ENCODE measurements at regions not wholly inside any gene's neighbourhood (a gene's known extent, or its start where the extent isn't known, plus 50 kb on each side); places are given as distances from the start of the nearest gene placed in this dataset.

DNA sequence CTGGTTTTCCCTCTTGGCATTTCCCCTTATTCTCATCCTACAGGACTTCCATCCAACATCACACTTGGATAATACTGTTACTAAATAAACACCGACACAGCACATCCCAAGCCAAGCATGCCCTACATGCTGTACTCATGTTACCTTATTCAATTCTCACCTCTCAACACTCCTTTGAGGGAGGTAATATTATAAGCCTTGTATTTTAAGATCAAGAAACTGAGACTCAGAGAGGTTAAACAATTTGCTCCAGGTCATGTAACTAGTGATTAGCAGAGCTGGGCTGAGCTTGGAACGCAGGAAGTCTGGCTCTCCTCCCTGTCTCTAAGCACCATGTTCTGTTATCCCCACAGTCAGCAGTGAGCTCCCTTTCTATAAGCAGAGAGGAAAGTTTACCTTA, 333.6 kb upstream of the IGFBP7 start:
- TF ChIP-seq, protein P1, sequence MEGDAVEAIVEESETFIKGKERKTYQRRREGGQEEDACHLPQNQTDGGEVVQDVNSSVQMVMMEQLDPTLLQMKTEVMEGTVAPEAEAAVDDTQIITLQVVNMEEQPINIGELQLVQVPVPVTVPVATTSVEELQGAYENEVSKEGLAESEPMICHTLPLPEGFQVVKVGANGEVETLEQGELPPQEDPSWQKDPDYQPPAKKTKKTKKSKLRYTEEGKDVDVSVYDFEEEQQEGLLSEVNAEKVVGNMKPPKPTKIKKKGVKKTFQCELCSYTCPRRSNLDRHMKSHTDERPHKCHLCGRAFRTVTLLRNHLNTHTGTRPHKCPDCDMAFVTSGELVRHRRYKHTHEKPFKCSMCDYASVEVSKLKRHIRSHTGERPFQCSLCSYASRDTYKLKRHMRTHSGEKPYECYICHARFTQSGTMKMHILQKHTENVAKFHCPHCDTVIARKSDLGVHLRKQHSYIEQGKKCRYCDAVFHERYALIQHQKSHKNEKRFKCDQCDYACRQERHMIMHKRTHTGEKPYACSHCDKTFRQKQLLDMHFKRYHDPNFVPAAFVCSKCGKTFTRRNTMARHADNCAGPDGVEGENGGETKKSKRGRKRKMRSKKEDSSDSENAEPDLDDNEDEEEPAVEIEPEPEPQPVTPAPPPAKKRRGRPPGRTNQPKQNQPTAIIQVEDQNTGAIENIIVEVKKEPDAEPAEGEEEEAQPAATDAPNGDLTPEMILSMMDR (conservative IDR thresholded peaks at IDR 0.05): no peak
- Histone ChIP-seq H4K91ac (ENCODE audit: insufficient read length, low read depth, low read length) (no peak overlapping the region), H3K18ac (ENCODE audit: insufficient read length, low read depth, low read length) (no peak overlapping the region), H3K27ac (ENCODE audit: insufficient read length, low read depth, low read length) (no peak overlapping the region), H3K23me2 (ENCODE audit: insufficient read length, low read depth, low read length, poor library complexity, severe bottlenecking) (no peaks in the 10 kb centered on the region), H3K4me2 (ENCODE audit: insufficient read depth, insufficient read length, low read length) (no peak overlapping the region), H3K79me2 (ENCODE audit: insufficient read depth, low read length) (no peaks in the 10 kb centered on the region), H4K20me1 (ENCODE audit: control insufficient read depth, insufficient read depth, insufficient read length) (no peaks in the 10 kb centered on the region), H2AFZ (ENCODE audit: low read length) (no peak overlapping the region), H3K14ac (ENCODE audit: insufficient read depth, low read length) (no peak overlapping the region), H3K27me3 (ENCODE audit: insufficient read depth, low read length) (no peaks in the 10 kb centered on the region), H2BK20ac (ENCODE audit: low read depth, low read length, poor library complexity, severe bottlenecking) (no peak overlapping the region), H2BK12ac (ENCODE audit: insufficient read length, low read depth, low read length) (no peak overlapping the region), H2AK5ac (ENCODE audit: insufficient read length, low read length) (no peak overlapping the region), H3K4me1 (ENCODE audit: insufficient read depth, low read length) (no peaks in the 10 kb centered on the region), H2BK120ac (ENCODE audit: low read depth, low read length, poor library complexity, severe bottlenecking) (no peak overlapping the region), H2BK15ac (ENCODE audit: low read depth, low read length) (no peak overlapping the region), H3K9ac (ENCODE audit: extremely low read depth, insufficient read length, low read length) (no peak overlapping the region), H4K5ac (ENCODE audit: insufficient read length, low read depth, low read length) (no peak overlapping the region), H3K9me3 (ENCODE audit: control insufficient read depth, low read depth, low read length) (no peaks in the 10 kb centered on the region), H3T11ph (ENCODE audit: low read length) (no peak overlapping the region), H4K8ac (replicated peaks; ENCODE audit: insufficient read length, low read depth, low read length) (no peak overlapping the region), H3K79me1 (ENCODE audit: insufficient read depth, low read depth, low read length, poor library complexity, severe bottlenecking) (no peaks in the 10 kb centered on the region), H3K4ac (ENCODE audit: low read depth, low read length) (no peak overlapping the region), H3K23ac (ENCODE audit: insufficient read length, low read depth, low read length) (no peak overlapping the region), H2BK5ac (ENCODE audit: insufficient read length, low read length) (no peak overlapping the region), H3K56ac (ENCODE audit: insufficient read length, low read depth, low read length) (no peak overlapping the region)
- Mint-ChIP-seq H3K4me1 (no peaks in the 10 kb centered on the region), H3K36me3 (ENCODE audit: insufficient read depth in 1 of 3, low read depth in 3 of 3) (no peaks in the 10 kb centered on the region), H3K27ac (no peak overlapping the region), H3K27me3 (ENCODE audit: low read depth) (no peaks in the 10 kb centered on the region), H3K4me3 (no peak overlapping the region), H3K9me3 (no peaks in the 10 kb centered on the region)
- no CpG with 5 or more reads among the region's 2 CpGs for WGBS (ENCODE audit: extremely low coverage, insufficient read length, low lambda C conversion rate)
- no peak for DNase-seq
